Non-pigmented ciliary epithelial cell (primary cell): ENCODE measurements at regions not wholly inside any gene's neighbourhood (a gene's known extent, or its start where the extent isn't known, plus 50 kb on each side); places are given as distances from the start of the nearest gene placed in this dataset.

Experiments used
- DNase-seq: peaks from one replicate; pipeline ENCODE4 v3.0.0-alpha.2; 2010; ENCODE audit warnings: low read depth

DNA sequence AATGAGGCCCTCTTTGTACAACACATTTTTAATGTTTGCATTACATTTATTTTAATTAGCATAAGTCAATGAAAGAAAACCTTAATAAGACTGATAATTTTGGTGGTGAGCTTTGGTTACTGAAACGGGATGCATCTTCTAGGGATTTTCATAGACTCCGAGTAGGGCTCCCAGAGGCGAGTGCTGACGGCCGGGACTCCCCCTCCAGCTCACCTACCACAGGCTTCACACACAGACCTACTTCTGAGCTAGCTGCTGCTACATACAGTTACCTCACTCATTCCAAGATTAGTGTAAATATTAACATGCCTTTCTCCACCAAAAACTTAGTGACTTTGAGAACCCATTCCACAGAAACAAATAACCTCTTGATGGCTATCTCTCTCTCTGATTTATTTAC is 271.1 kb downstream of the GALR1 start:
- DNase-seq: no peak

DNA sequence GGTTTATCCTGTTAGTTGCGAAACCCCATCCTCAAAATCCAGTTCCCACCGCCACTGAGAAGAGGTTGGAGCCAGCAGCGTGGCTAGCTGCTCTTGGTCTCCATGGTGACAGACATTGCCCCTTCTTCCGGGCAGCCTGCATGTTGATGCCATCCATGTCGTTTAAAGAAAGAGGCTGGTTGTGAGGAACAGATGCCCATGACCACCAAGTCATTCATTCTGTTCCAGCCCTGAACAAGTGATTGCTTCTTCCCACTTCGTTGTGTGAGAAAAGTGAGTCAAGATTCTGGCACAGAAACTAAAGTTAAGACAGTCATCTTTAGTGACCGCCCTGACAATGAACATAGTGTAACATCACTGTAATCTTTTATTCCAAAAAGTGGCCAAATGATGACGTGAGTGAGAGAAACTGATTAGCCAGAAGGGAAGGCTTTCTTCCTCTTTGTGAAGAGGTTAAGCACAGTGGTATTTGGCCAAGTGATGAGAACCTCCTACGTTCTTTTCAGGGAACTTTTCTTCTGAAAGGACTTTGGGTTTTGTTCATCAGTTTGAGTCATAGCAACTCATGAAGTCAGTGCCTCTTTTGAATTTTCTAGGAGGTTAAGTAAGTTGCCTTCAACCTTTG is 272.5 kb downstream of the GALR1 start:
- DNase-seq: no peak

DNA sequence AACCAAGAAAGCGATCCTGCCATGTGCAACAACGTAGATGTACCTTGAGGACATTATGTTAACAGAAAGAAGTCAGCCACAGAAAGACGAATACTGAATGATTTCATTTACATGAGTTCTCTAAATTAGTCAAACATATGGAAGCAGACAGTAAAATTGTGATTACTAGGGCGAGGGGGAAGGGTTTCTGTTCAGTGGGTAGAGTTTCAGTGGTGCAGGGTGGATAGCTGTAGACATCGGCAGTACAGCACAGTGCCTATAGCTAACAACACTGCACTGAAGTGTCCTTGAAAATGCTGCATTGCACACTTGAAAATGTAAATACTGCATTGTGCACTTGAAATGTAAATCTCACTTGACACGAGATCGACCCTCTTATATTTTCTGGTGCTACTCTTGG is 275.3 kb downstream of the GALR1 start:
- no peak for DNase-seq

DNA sequence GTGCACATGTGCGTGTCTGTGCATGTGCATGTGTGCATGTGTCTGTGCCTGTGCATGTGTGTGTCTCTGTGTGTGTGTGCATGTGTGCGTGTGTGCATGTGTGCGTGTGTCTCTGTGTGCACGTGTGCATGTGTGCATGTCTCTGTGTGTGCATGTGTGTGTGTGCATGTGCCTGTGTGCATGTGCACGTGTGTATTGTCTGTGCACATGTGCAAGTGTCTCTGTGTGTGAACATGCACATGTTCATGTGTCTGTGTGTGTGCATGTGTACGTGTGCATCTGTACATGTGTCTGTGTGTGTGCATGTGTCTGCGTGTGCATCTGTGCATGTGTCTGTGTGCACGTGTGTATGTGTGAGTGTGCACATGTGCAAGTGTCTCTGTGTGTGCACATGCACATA is 277.3 kb downstream of the GALR1 start:
- DNase-seq: no peak

DNA sequence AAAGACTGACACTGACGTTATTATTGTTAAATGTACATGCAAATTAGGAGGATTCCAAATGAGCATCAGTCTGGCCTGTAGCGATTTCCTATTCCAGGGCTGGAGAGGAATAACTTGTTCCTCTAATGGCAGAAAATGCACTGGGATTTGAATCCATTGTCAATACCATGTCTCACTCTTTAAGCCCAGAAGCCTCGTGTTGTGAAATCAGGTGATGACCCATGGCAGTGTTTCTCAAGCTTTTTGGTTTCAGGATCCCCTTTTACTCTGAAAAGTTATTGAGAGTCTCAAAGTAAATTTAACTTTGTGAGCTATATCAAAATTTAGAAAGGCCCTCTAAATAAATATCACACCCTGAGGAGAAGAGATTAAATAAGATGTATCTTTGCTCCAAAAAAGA is 279.2 kb downstream of the GALR1 start:
- no peak for DNase-seq

DNA sequence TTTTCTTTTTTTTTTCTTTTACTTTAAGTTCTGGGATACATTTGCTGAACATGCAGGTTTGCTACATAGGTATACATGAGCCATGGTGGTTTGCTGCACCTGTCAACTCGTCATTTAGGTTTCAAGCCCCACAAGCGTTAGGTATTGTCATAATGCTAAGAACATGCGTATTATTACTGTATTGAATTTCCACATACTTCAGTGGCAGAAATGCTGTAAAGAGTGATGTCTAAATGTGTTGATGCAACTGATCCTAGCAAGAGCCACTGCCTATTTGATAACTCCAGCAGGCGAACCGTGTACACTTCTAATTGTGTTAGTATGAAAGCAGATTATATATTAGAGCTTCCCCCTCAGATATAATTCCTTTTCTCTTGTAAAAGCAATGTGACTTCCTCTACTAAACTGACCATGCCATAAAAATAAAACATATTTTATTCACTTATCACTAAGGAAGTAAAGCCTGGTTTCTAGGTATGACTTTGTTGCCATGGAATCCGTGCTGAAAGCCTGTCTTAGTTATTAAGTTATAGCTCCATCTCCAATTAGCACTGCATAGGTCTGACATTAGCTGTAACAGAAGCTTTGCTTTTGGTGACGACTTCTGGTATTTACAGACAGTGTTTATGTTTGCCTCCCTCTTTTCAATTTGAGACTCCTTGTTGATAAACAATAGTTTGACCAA is 280.0 kb downstream of the GALR1 start:
- no peak for DNase-seq

DNA sequence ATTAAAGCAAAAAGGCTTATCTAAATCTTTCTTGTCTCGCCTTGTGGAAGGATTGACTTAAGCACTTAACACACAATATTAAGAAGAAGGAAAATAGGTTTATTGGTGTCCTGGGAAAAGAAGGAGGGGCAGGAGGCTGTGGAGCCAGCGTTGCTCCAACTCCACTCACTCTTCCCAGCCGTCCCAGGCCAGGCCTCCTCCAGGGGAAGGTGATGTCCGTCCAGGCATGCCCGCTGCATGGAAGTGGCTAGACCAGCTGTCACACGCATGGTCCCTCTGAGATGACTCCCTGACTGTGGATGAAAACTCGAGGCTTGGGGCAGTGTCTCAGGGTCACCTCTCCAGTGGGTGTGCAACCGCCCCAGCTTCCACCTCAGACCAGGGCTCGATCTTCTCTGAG is 281.1 kb downstream of the GALR1 start:
- DNase-seq: no peak

DNA sequence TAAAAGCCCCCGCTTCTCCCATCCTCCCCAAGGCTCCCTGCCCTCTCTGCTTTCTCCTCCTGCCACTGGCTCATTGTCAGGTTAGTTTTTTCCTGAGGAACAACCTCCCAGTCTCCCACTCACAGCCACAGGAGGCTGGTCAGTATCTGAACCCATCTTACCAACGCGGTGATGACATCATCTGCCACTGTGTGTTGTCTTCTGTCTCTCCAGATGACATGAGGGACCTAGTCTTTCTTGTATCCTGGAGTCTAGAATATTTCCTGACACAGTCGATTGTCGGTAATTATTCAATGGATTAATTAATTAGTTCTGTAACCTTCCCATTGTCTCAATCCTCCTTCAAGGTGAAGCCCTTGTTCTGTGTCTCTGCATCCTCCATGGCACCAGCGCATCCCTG is 290.2 kb downstream of the GALR1 start:
- no peak for DNase-seq

DNA sequence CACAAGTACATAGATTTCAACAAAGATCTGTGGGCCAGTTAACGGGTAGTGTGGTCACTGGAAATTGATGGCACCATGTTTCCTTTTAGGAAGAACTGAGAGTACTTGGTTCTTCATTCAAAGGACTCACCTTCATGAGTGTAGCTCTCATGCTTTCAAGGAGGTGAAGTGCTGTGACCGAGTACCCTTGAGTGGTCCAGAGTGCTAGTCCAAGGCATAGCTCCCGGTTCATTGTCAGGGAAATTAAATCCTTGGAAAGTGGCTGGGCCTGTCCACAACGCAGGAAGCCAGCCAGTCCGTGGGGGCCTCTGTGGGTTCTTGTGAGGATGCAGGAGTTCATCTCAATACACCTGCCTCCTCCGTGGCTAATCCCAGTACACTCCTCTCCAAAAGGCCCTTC is 295.1 kb downstream of the GALR1 start:
- DNase-seq: no peak

DNA sequence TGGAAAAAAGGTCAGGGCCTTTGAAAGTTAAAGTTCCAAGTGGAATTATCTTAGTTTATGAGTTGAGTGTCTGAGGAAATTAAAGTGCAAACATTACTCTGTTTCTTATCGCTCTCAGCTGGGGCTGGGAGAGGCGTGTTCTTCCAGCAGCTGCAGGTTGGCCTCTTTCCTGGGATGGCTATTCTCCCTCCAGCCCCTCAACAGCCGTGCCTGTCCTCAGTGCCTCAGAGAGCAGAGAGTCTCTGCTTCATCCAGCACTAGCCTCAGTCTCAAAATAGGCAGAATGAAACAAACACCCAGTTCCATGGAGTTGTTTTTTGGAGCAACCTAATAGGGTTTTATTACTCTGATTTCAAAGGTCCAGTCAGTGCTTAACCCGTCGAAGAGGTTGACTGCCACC is 298.1 kb downstream of the GALR1 start:
- DNase-seq: no peak

DNA sequence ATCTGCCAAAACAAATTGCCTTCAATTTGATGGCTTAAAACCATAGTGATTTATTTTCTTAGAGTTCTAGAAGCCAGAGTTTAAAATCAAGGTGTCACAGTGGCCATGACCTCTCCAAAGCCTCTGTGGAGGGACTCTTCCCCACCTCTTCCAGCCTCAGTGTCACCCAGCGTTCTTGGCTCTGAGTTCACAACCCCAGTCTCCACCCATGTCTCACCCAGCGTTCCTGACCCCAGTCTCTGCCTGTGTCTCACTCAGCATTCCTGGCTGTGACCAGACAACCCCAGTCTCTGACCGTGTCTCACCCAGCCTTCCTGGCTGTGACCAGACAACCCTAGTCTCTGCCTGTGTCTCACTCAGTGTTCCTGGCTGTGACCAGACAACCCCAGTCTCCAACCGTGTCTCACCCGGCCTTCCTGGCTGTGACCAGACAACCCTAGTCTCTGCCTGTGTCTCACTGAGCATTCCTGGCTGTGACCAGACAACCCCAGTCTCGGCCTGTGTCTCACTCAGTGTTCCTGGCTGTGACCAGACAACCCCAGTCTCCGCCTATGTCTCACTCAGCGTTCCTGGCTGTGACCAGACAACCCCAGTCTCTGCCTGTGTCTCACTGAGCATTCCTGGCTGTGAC is 299.3 kb downstream of the GALR1 start:
- no peak for DNase-seq

DNA sequence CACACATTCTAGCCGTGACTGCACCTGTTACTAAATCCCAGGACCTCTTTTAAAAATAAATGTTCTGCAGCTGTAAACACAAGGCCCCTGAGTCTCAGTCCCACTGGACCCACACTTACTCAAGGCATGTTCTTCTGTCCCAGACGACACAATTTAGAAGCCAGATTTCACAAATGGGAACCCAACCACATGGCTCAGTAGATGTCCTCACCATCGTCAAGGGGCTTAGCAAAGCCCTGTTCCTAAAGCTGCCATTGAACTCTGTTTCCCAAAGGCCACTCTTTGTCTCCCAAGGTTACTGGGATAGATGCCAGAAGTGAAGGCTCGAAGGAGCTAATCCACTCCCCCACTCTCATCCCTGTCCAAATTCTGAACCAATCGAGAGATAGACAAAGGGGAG is 301.0 kb downstream of the GALR1 start:
- no peak for DNase-seq

DNA sequence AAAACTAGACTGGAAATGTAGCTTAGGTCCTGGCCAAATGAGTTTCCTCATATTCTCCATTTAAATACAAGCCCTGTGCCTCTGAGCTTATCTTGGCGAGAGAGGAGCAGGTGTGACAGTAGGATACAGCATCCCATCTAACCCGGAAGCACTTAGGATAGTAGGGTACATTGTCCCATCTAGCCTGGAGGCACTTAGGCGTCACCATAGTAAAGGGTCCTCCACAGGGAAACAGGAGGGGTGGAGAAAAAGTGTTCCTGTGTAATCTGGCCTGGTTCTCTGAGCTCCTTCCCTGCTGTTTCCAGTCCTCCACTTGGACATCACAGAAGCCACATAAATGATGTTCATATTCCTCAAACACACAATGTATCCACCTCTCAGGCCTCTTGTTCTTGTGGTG is 301.4 kb downstream of the GALR1 start:
- no peak for DNase-seq

DNA sequence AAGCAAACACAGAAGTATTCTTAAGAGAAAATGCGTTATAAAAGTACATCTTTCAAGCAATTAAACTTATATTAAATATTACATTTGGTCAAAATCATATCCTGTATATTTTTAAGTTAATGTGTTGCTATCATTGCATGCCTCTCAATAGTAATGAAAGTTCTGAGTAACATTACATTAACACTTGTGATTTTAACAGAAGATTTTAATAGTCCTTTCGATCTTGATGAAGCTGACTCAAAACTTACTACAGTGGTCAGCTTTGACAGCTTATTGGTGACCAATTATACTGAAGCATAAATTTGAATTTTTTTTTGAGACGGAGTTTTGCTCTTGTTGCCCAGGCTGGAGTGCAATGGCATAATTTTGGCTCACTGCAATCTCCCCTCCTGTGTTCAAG is 303.3 kb downstream of the GALR1 start:
- no peak for DNase-seq

DNA sequence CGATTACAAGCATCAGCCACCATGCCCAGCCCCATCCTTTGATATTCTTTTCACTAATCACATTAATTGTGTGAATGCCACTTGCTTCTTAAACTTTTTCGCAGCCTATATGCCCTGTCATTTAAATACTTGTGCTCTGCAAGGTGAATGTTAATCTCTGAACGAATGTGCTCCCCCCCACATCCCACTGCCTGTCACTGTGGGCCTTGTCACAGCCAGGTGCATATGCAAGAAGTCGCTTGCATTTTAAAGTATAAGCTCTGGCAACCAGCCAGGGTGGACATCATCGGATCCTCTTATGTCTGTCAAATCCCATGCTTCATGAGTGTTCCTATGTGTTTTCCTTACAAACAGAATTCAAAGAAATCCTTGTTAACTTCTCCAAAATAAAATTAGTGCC is 304.4 kb downstream of the GALR1 start:
- DNase-seq: no peak

DNA sequence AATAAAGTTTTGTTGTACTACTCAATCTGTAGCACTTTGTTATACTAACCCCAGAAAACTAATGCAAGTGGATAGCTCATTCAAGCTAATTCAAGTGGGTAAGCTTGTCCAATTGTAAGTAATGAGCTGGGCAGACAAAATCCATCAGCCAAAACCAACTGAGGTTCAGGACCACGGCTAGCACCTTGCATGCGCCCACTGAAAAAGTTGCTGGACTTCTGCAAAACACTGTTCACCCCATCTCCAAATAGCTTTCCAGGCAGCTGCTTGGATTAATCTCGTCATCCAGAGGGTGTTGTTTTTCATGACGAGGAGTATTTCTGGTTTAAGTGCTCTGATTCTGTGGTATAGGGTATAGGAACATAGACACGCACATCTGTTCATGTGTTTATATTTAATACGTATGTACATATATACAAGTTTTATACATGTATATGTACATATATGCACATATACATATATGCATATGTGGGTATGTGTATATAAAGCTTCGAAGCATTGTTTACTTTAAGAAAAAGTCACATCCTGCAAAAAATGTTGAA is 307.5 kb downstream of the GALR1 start:
- DNase-seq: no peak

DNA sequence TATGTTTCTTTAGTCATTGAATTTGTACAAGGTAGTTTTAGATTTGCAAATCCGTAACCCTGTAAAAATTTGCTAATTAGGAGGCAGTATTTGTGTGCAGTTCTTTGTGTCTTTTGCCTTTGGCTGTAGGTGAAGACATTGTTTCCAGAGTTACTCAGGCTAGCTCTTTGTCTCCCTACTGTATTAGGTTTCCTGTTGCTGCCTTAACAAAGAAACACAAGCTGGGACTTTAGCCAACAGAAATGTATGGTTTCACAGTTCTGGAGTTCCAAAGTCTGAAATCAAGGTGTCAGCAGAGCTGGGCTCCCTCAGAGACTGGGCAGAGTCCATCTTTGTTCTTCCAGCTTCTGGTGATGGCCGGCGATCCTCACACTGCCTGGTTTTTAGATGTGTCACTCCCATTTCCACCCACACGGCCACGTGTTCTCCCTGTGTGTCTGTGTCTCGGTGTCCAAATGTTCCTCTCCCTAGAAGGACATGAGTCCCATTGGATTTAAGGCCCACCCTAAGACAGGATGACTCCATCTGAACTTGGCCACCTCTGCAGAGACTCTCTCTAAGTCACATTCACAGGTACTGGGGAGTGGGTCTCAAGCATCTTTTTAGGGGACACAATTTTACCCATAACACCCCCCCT is 309.7 kb downstream of the GALR1 start:
- DNase-seq: no peak

DNA sequence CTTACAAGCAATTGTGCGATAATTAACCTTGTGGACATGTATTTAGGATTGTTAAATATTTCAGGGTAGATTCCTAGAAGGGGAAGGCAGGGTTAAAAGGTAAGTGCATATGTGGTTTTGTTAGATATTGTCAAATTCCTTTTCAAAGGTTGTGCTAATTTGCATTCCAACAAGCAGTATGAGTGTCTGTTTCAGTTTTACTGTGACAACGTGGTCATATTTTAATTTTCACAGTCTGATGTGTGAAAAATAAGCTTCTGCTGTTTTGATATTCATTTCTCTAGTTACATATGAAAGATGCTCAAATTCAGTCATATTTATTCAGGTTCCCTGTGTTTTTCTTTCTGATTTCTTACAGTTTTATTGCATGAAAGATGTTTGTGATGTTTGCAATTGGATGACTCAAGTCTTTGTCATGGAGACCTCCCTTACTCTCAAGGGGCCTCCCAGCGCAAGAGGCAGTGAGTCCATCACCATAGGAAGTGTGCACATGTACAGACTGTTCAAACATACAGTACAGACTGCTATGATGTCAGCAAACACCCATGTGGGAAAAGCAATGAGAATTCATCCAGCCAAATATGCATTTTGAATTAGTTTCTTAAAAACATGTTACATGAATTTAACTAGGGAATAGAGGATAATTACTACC is 310.8 kb downstream of the GALR1 start:
- DNase-seq: no peak

DNA sequence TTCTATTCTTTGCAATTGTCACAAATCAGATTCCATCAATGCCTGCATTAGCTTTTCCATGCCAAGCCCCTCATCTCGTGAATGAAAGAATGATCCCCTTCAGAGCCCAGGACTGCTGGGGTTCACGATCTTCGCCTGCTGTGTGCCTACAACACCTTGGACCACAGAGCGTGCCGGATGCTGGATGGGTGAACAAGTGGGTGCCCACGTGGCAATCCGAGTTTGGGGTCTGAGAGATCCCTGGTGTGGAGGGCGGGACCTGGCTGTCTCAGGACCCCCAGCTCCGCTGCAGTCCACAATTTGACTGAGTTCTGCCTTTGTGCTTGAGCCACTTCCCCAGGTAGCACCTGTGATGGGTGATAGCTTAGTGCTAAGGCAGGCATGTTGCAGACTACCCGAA is 317.0 kb downstream of the GALR1 start:
- DNase-seq: no peak

DNA sequence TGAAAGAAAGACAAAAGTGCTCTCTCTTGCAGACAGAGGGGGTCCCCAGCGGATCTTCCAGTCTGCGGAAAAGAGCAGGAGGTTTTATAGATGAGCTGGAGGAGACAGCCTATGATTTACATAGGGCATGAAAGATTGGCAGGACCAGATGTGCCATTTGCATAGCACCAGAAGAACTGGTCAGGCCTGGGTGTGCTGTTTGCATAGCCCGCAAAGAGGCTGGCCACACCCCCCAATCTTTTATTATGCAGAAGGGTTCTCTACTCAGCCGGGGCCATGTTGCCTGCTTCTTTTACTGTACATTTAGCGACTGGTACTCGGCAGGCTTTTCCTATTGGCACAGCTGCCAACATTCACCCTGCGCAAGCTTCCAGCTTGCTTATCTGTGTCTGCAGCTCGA is 317.6 kb downstream of the GALR1 start:
- no peak for DNase-seq

DNA sequence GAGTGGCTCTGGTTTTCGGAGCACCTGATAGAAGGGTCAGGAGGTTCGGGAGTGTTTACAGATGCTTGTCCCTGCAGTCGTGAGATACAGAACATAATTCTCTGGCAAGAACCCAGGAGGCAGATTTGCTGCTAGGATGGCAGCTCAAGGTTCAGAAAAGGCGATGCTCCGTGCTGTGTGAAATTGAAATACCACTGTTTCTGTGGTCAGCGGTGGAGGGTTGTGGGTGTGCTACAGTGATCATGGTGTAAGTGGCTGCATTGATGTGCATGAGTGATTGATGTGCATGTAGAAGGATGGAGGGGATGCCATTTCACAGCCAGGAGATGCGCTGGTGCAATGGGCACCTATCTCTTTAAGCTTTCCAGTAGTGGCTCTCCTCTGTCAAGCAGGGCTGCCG is 322.1 kb downstream of the GALR1 start:
- DNase-seq: no peak

DNA sequence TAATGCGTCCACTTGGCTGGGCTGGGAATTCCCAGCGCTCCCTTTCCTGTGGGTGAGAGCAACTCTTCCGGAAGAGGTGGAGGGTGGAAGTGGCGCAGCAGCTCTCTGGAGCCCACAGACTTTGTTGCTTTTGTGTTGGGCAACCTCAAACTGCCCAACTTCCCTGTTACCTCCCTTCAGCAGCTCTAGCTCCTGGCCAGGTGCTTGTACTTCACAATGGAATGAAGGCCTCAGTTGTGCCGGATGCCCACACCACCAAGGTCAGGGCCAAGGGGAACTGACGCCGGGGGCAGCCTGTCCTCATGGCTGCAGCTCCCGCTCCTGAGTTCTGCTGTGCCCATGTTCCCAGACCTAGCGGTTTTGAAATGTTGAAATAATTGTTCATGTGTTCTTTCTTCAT is 322.9 kb downstream of the GALR1 start:
- no peak for DNase-seq

DNA sequence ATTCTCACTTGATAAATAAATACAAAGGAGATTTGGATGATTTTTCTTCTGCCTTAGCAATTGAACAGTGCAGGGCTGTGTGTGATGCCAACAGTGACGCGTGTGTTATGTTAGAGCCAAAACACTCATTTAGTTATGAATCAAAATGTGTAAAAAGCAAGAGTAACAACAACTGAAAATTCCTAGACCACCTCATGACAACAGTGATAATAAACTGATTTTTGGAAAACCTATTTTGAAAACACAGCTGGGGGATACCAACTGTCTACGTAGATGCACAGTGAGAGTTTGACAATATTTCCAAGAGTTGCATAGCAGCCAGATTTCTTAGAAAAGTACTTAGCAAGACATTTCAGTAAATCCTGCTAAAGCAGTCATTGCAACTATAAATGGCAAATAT is 323.9 kb downstream of the GALR1 start:
- no peak for DNase-seq
